Right lobe of liver (tissue), 4 donors: ENCODE measurements at regions not wholly inside any gene's neighbourhood (a gene's known extent, or its start where the extent isn't known, plus 50 kb on each side); places are given as distances from the start of the nearest gene placed in this dataset.

Source experiments
- POLR2A ChIP-seq: fragments of 450-650 bp; IDR thresholded peaks from one replicate; pipeline ENCODE4 v1.6.1; 2017; ENCODE audit warnings: antibody characterized with exemption, mild to moderate bottlenecking
- TF ChIP-seq, protein P1 (sequence below), 4 donors: fragments of 200-600 bp in 3 of 4; fragments of 450-650 bp in 1 of 4; IDR thresholded peaks; one replicate each; pipeline versions ENCODE4 v1.5.1 to v1.8.0; 2016 to 2022; ENCODE audit warnings: antibody characterized with exemption in 4 of 4, mild to moderate bottlenecking in 2 of 4
- donor health status: DM: no; HTN: no; CAD: no.
- donor health status: DM: no; HTN: no; CAD: no.
- donor health status: DM: no; HTN: yes; CAD: no.

DNA sequence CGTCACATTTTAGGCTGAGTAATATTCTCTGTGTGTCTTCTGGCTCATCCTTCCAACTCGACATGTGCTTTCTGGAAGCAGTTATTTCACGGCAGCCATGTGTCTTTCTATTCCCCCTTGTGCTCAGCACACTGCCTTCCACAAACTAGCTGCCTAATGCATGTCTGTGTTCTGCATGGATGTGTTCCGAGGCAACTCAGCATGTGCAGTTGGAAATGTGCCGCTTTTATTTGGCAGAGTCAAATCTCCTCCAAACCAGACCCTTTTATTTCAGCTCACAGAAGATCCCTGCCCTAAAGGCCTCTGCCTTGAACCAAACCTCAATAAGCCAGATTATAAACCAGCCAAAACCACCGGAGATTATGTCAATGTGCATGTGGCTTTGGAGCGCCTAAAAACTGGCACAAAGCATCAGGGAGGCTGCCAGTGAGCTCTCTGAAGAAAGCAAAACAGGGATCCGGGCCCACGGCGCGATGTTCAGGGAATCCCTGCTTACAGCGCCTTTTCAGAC is 360.2 kb downstream of the DEPDC1B start:
- TF ChIP-seq, protein P1, sequence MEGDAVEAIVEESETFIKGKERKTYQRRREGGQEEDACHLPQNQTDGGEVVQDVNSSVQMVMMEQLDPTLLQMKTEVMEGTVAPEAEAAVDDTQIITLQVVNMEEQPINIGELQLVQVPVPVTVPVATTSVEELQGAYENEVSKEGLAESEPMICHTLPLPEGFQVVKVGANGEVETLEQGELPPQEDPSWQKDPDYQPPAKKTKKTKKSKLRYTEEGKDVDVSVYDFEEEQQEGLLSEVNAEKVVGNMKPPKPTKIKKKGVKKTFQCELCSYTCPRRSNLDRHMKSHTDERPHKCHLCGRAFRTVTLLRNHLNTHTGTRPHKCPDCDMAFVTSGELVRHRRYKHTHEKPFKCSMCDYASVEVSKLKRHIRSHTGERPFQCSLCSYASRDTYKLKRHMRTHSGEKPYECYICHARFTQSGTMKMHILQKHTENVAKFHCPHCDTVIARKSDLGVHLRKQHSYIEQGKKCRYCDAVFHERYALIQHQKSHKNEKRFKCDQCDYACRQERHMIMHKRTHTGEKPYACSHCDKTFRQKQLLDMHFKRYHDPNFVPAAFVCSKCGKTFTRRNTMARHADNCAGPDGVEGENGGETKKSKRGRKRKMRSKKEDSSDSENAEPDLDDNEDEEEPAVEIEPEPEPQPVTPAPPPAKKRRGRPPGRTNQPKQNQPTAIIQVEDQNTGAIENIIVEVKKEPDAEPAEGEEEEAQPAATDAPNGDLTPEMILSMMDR (IDR thresholded peaks at IDR 0.05): no peak
- no peak for TF ChIP-seq POLR2A
